Glutamatergic neuron (in vitro differentiated cells): ENCODE measurements at regions not wholly inside any gene's neighbourhood (a gene's known extent, or its start where the extent isn't known, plus 50 kb on each side); places are given as distances from the start of the nearest gene placed in this dataset.
"Not testable (repeated sequence)": the region's sequence is repeated elsewhere in the genome, so short reads cannot be mapped to it uniquely, and the experiment has no call there.

Source experiments
- DNase-seq: peaks from one replicate; pipeline ENCODE4 v3.0.0; 2022
- H3K27ac Mint-ChIP-seq: one replicate; pipeline ENCODE4 v1.8.0; 2020; ENCODE audit warnings: mild to moderate bottlenecking, mixed read lengths, inconsistent platforms; ENCODE audit not compliant: unreplicated experiment
- H3K27me3 Mint-ChIP-seq: one replicate; pipeline ENCODE4 v1.8.0; 2020; ENCODE audit warnings: mild to moderate bottlenecking, moderate library complexity, mixed read lengths, inconsistent platforms; ENCODE audit not compliant: unreplicated experiment
- H3K36me3 Mint-ChIP-seq: one replicate; pipeline ENCODE4 v1.8.0; 2020; ENCODE audit warnings: mild to moderate bottlenecking, mixed read lengths, inconsistent platforms; ENCODE audit not compliant: unreplicated experiment
- H3K4me1 Mint-ChIP-seq: one replicate; pipeline ENCODE4 v1.8.0; 2020; ENCODE audit warnings: mild to moderate bottlenecking, low read depth, mixed read lengths, inconsistent platforms; ENCODE audit not compliant: unreplicated experiment
- H3K4me3 Mint-ChIP-seq: one replicate; pipeline ENCODE4 v1.8.0; 2020; ENCODE audit warnings: mild to moderate bottlenecking, mixed read lengths, inconsistent platforms; ENCODE audit not compliant: unreplicated experiment
- H3K9me3 Mint-ChIP-seq: one replicate; pipeline ENCODE4 v1.8.0; 2020; ENCODE audit warnings: mild to moderate bottlenecking, moderate library complexity, mixed read lengths, inconsistent platforms; ENCODE audit not compliant: unreplicated experiment
- CTCF ChIP-seq: fragments of 200-600 bp; sonication (generic); IDR thresholded peaks from one replicate; pipeline ENCODE4 v1.5.0; 2021; ENCODE audit not compliant: partially characterized antibody, unreplicated experiment

GRCh38 chr11:23473782-23474181 is 613.5 kb upstream of the CCDC179 start:
- no peak for TF ChIP-seq CTCF
- DNase-seq: no peak
- H3K4me1 Mint-ChIP-seq: peaks cover 1% of the 10 kb centered on the region
- H3K36me3 Mint-ChIP-seq: no peaks in the 10 kb centered on the region
- H3K27me3 Mint-ChIP-seq: peaks cover 4% of the 10 kb centered on the region
- H3K4me3 Mint-ChIP-seq: no peak overlapping the region
- H3K9me3 Mint-ChIP-seq: no peaks in the 10 kb centered on the region
- H3K27ac Mint-ChIP-seq: no peak overlapping the region

GRCh38 chr11:23480736-23481135 is 620.5 kb upstream of the CCDC179 start:
- Mint-ChIP-seq H3K9me3 (no peaks in the 10 kb centered on the region), H3K27ac (no peak overlapping the region), H3K4me3 (no peak overlapping the region), H3K4me1 (peaks cover 1% of the 10 kb centered on the region), H3K27me3 (peaks cover 2% of the 10 kb centered on the region), H3K36me3 (no peaks in the 10 kb centered on the region)
- DNase-seq: no peak
- TF ChIP-seq CTCF: no peak

GRCh38 chr11:23484146-23484545 is 623.9 kb upstream of the CCDC179 start:
- not testable (repeated sequence) for H3K4me1 Mint-ChIP-seq, H3K36me3 Mint-ChIP-seq, DNase-seq, H3K9me3 Mint-ChIP-seq, H3K4me3 Mint-ChIP-seq, H3K27ac Mint-ChIP-seq, H3K27me3 Mint-ChIP-seq

- H3K27ac Mint-ChIP-seq, H3K9me3 Mint-ChIP-seq, H3K36me3 Mint-ChIP-seq, H3K27me3 Mint-ChIP-seq, H3K4me1 Mint-ChIP-seq, H3K4me3 Mint-ChIP-seq, DNase-seq: not testable (repeated sequence)
Measured at GRCh38 chr11:23484618-23485017, 624.3 kb upstream of the CCDC179 start.

GRCh38 chr11:23490557-23491235 is 630.4 kb upstream of the CCDC179 start:
- Mint-ChIP-seq H3K4me3 (no peak overlapping the region), H3K27me3 (no peaks in the 10 kb centered on the region), H3K4me1 (peaks cover 1% of the 10 kb centered on the region), H3K27ac (no peak overlapping the region), H3K9me3 (peaks cover 2% of the 10 kb centered on the region), H3K36me3 (no peaks in the 10 kb centered on the region)
- DNase-seq: no peak
- TF ChIP-seq CTCF: no peak

- no peak overlapping the region for H3K4me3 Mint-ChIP-seq
- peaks cover 1% of the 10 kb centered on the region for H3K4me1 Mint-ChIP-seq
- H3K36me3 Mint-ChIP-seq: no peaks in the 10 kb centered on the region
- H3K27ac Mint-ChIP-seq: no peak overlapping the region
- H3K9me3 Mint-ChIP-seq: no peaks in the 10 kb centered on the region
- no peak for DNase-seq
- TF ChIP-seq CTCF: no peak
- no peaks in the 10 kb centered on the region for H3K27me3 Mint-ChIP-seq
Measured at GRCh38 chr11:23494981-23495380, 634.7 kb upstream of the CCDC179 start.
